LNCAP (cell line): ENCODE measurements at regions not wholly inside any gene's neighbourhood (a gene's known extent, or its start where the extent isn't known, plus 50 kb on each side); places are given as distances from the start of the nearest gene placed in this dataset.

Experiments
- TF ChIP-seq, protein P1 (sequence below): fragments of 450-650 bp; IDR thresholded peaks from 2 replicates; pipeline ENCODE4 v1.5.1; 2017; ENCODE audit warnings: mild to moderate bottlenecking

DNA sequence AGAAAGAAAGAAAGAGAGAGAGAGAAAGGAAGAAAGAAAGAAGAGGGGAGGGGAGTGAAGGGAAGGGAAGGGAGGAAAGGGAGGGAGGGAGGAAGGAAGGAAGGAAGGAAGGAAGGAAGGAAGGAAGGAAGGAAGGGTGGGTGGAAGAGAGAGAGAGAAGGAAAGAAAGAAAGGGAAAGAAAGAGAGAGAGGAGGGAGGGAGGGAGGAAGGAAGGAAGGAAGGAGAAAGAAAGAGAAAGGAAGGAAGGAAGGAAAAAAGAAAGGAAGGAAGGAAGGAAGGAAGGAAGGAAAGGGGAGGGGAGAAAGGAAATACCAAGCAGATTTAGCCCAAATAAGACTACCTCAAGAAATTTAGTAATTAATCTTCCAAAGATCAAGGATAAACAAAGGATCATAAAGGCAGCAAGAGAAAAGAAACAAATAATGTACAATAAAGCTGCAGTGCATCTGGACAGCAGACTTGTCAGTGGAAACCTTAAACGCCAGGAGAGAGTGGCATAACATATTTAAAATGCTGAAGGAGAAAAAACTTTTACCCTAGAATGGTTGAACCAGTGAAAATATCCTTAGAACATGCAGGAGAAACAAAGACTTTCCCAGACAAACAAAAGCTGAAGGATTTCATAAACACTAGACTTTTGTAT is 427.6 kb downstream of the TBL1XR1 start:
- TF ChIP-seq, protein P1, sequence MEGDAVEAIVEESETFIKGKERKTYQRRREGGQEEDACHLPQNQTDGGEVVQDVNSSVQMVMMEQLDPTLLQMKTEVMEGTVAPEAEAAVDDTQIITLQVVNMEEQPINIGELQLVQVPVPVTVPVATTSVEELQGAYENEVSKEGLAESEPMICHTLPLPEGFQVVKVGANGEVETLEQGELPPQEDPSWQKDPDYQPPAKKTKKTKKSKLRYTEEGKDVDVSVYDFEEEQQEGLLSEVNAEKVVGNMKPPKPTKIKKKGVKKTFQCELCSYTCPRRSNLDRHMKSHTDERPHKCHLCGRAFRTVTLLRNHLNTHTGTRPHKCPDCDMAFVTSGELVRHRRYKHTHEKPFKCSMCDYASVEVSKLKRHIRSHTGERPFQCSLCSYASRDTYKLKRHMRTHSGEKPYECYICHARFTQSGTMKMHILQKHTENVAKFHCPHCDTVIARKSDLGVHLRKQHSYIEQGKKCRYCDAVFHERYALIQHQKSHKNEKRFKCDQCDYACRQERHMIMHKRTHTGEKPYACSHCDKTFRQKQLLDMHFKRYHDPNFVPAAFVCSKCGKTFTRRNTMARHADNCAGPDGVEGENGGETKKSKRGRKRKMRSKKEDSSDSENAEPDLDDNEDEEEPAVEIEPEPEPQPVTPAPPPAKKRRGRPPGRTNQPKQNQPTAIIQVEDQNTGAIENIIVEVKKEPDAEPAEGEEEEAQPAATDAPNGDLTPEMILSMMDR = no peak

DNA sequence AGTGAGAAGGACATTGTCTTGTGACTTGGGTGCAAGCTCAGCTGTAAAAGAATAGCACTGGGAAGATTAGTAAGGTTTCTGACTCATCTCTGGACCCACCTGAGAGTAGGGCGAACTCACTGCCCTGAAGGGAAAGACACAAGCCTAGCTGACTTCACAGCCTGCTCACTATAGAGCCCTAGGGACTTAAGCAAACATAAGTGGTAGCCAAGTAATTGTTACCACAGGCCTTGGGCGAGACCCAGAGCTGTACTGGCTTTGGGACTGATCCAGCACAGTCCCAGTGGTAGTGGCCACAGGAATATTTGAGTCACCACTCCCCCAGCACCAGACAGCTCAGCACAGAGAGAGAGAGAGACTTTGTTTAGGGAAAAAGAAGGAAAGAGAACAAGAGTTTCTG is 429.9 kb downstream of the TBL1XR1 start:
- TF ChIP-seq, protein P1 = no peak

DNA sequence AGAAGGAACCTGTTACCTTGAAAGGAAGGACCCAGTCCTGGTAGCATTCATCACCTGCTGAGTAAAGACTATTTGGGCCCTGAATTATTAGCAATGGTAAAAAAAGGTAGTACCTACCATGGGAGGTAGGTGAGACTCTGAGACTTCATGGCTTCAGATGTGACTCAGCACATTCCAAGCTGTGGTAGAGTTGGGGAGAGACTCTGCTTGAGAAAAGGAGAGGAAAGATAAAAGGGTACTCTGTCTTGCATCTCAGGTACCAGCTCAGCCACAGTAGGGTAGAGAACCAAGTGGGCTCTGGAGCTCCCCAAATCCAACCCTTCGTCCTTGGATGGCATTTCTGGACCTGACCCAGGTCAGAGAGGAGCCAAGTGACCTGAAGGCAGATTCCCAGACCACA is 430.4 kb downstream of the TBL1XR1 start:
- TF ChIP-seq, protein P1 = no peak

DNA sequence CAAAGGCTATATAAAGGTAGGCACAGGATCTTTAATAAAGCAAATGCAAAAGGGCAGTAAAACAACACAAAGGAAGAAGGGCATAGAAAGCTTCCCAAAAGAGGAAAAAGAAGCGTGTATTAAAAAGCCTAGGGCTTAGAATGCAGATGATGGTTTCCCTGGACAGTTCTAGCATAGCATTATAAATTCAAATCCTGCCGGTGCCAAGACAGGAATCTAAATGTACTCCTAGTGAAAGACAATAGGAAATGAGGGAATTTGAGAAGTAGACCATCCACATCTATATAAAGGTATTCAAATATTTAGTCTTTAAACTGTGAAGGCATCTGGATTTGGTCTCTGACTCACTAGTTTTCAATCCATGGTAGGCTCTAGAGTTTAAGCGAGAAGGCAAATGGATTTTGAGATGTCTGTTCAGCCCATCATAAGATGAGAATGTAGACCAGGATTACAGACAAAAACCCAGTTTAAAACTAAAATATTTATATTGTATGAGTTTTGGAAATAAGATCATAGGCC is 431.8 kb downstream of the TBL1XR1 start:
- TF ChIP-seq, protein P1 = no peak

DNA sequence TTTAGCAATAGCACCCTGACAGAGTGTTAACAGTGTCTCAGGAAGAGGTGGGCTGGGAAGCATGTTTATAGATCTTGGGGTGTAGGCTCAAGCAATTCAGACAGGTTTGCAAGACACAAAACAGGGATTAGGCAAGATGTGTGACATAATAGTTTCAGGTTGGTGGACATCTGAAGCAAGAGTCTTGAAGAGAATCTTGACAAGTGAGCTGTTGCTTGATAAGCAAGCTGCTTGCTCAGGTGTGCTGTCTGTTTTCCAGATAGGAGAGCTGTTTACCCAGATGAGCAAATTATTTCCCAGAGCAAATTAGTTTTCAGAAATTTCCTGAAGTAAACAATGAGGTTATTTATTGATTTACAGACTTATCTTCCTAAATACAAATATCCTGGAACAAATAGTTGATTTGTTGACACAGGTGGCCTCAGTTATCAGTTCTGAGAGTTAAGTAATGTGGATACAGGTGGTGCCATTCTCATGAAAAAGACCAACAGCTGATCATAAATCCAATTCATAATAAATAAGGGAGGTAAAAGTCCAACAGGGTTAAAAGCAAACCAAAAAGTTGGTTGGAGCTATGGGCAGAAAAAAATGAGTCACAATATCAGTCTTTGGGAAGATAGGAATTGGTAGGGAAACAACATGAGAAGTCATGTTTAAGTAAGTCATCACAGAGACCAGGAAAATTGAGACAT is 437.3 kb downstream of the TBL1XR1 start:
- TF ChIP-seq, protein P1 = no peak

DNA sequence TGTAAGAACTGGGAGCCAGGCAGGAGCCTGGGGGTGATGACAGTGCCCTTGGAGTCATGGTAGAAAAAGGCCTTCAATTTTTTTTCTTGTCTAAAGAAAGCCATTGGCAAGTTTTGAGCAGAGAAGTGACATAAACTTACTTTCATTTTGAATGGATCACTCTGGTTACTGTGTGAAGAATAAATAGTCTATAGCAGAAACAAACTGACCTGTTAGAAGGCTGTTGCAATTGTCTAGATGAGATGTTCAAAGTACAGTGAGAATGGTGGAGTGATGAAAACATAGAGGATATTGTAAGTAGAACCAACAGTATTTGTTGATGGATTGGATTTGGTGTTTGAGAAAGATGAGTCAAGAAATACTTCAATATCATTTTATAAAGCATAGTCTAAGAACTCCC is 439.9 kb downstream of the TBL1XR1 start:
- TF ChIP-seq, protein P1 = no peak

DNA sequence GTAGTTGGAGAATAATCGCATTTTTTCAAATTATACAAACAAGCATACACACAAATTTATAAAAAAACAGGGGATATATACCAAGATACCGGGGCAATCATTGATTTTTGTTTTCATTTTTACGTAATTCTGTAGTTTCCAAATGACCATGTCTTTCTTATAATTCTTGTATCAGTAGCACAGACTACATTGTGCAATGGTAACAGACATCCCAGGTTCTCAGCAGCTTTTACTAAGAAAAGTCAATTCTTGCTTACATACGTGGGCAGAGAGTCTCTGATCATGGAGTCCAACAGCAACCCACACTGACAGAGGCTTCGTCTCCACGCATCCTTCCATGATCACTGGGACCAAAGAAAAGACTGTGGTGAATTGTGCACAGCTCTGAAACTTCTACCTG is 441.3 kb downstream of the TBL1XR1 start:
- TF ChIP-seq, protein P1 = no peak
